B cell (primary cell): ENCODE measurements at regions not wholly inside any gene's neighbourhood (a gene's known extent, or its start where the extent isn't known, plus 50 kb on each side); places are given as distances from the start of the nearest gene placed in this dataset.

Source experiments
- ATAC-seq: fragments of 200-7000 bp; cut with Tn5 transposase; one replicate; pipeline ENCODE4 v1.10.0; 2021; ENCODE audit warnings: low read depth, mild to moderate bottlenecking, moderate number of reproducible peaks, moderate library complexity
- CTCF ChIA-PET: fragments of 350-600 bp; sonication (Branson Sonifier 250); formaldehyde crosslinking; loops from one replicate; lab custom pipeline; 2021; ENCODE audit warnings: antibody characterized with exemption, inconsistent platforms; lab: Charles Lee
- POLR2A ChIA-PET: fragments of 350-600 bp; sonication (Branson Sonifier 250); formaldehyde crosslinking; loops from one replicate; lab custom pipeline; 2021; ENCODE audit warnings: antibody characterized with exemption; lab: Charles Lee
- DNase-seq: peaks from one replicate; pipeline ENCODE4 v3.0.0; 2013
- H2AFZ ChIP-seq: 2 replicates; pipeline ENCODE4 v1.6.1; 2012; ENCODE audit warnings: mild to moderate bottlenecking, low read depth, low read length; ENCODE audit not compliant: insufficient read depth, poor library complexity, severe bottlenecking
- H3K27ac ChIP-seq, 2 donors: 1 replicate in 1 of 2; 2 replicates in 1 of 2; pipeline ENCODE4 v1.5.1; 2012 to 2013; ENCODE audit warnings: low read length in 2 of 2, mild to moderate bottlenecking in 2 of 2, moderate library complexity in 1 of 2
- H3K27me3 ChIP-seq, 4 experiments: fragments of 200-600 bp in 1 of 4; sonication (generic) in 1 of 4; replicated peaks in 1 of 4; 1 replicate in 2 of 4; 2 replicates in 2 of 4; pipeline versions ENCODE4 v1.6.1 to v1.7.0; 2013 to 2016; ENCODE audit warnings: low read length in 3 of 4, mild to moderate bottlenecking in 2 of 4, mixed read lengths in 1 of 4, moderate library complexity in 1 of 4; ENCODE audit not compliant: insufficient read depth in 4 of 4, control insufficient read depth in 3 of 4; ENCODE audit errors: control extremely low read depth in 1 of 4
- H3K36me3 ChIP-seq, 2 experiments: replicated peaks in 1 of 2; 1 replicate in 1 of 2; 2 replicates in 1 of 2; pipeline versions ENCODE4 v1.6.1 to v1.7.1; 2013; ENCODE audit warnings: low read length in 1 of 2; ENCODE audit not compliant: insufficient read depth in 2 of 2, control insufficient read depth in 1 of 2; ENCODE audit errors: control extremely low read depth in 1 of 2, extremely low read depth in 1 of 2
- H3K4me1 ChIP-seq, 2 donors: fragments of 200-600 bp in 1 of 2; sonication (generic) in 1 of 2; 1 replicate in 1 of 2; 2 replicates in 1 of 2; pipeline versions ENCODE4 v1.5.1 to v1.6.1; 2013 to 2017; ENCODE audit warnings: low read length in 2 of 2; ENCODE audit not compliant: control insufficient read depth in 2 of 2, insufficient read depth in 2 of 2
- H3K4me2 ChIP-seq: replicated peaks from 2 replicates; pipeline ENCODE3; 2012; ENCODE audit warnings: mild to moderate bottlenecking, low read depth, low read length; ENCODE audit not compliant: poor library complexity, severe bottlenecking
- H3K4me3 ChIP-seq, 5 experiments: fragments of 200-600 bp in 1 of 5; sonication (generic) in 1 of 5; 1 replicate in 3 of 5; 2 replicates in 2 of 5; pipeline versions ENCODE4 v1.5.1 to v1.7.0; 2011 to 2016; ENCODE audit warnings: low read length in 4 of 5, mild to moderate bottlenecking in 4 of 5, low read depth in 2 of 5, control low read depth in 1 of 5, moderate library complexity in 1 of 5; ENCODE audit not compliant: insufficient read depth in 1 of 5; ENCODE audit errors: control extremely low read depth in 1 of 5, extremely low read depth in 1 of 5
- H3K79me2 ChIP-seq: fragments of 200-600 bp; sonication (generic); one replicate; pipeline ENCODE4 v1.6.0; 2016; ENCODE audit warnings: low read length; ENCODE audit not compliant: control insufficient read depth, insufficient read depth
- H3K9ac ChIP-seq: fragments of 200-600 bp; sonication (generic); 2 replicates; pipeline ENCODE4 v1.6.1; 2017; ENCODE audit warnings: mild to moderate bottlenecking, low read length, moderate library complexity
- H3K9me3 ChIP-seq, 3 donors: one replicate each; pipeline versions ENCODE4 v1.6.1 to v1.7.1; 2013; ENCODE audit warnings: low read length in 2 of 3; ENCODE audit not compliant: control insufficient read depth in 2 of 3, insufficient read depth in 1 of 3; ENCODE audit errors: control extremely low read depth in 1 of 3
- H4K20me1 ChIP-seq: 2 replicates; pipeline ENCODE4 v1.6.0; 2012; ENCODE audit warnings: mild to moderate bottlenecking, low read length; ENCODE audit not compliant: insufficient read depth, control insufficient read depth, poor library complexity, severe bottlenecking
- H3K27ac Mint-ChIP-seq: one replicate; pipeline ENCODE4 v1.8.0; 2021; ENCODE audit warnings: mixed read lengths
- H3K27me3 Mint-ChIP-seq: one replicate; pipeline ENCODE4 v1.8.0; 2021; ENCODE audit warnings: mixed read lengths
- H3K4me1 Mint-ChIP-seq: one replicate; pipeline ENCODE4 v1.8.0; 2021; ENCODE audit warnings: mixed read lengths
- H3K4me3 Mint-ChIP-seq: one replicate; pipeline ENCODE4 v1.8.0; 2021; ENCODE audit warnings: mixed read lengths
- H3K9me3 Mint-ChIP-seq: one replicate; pipeline ENCODE4 v1.8.0; 2022; ENCODE audit warnings: mixed read lengths; ENCODE audit not compliant: insufficient read depth
- CTCF ChIP-seq: fragments of 200-600 bp; IDR thresholded peaks from one replicate; pipeline ENCODE4 v1.8.0; 2022; ENCODE audit warnings: antibody characterized with exemption, mild to moderate bottlenecking
- EZH2 ChIP-seq: IDR thresholded peaks from 2 replicates; pipeline ENCODE4 v1.6.1; 2012; ENCODE audit warnings: borderline replicate concordance, low read depth, mild to moderate bottlenecking, moderate library complexity, low read length; ENCODE audit not compliant: insufficient read depth, poor library complexity, severe bottlenecking
- WGBS: methylation state at CpG from one replicate; pipeline ENCODE4 v1.1.5; 2013; ENCODE audit warnings: missing lambda C conversion rate; ENCODE audit not compliant: insufficient coverage; 5-methylcytosine and 5-hydroxymethylcytosine counted together
- intact Hi-C: fragments of 100-400 bp; cut with micrococcal nuclease; formaldehyde crosslinking; loops from one replicate; pipeline ENCODE4 v1.10.0; 2022

GRCh38 chr14:38310420-38310995, 54.6 kb upstream of the CLEC14A start:
- TF ChIP-seq EZH2 (no peak), CTCF (no peak)
- H2AFZ ChIP-seq: no peak overlapping the region
- DNase-seq (no peak), ATAC-seq (no peak)
- no peaks in the 10 kb centered on the region for H3K27me3 ChIP-seq
- H3K4me3 ChIP-seq: no peak overlapping the region
- ChIA-PET POLR2A (no interaction called here), CTCF (no interaction called here)
- H3K27ac ChIP-seq: no peak overlapping the region
- H3K4me2 ChIP-seq: no peak overlapping the region
- Mint-ChIP-seq H3K27me3 (no peaks in the 10 kb centered on the region), H3K4me3 (no peak overlapping the region), H3K9me3 (no peaks in the 10 kb centered on the region), H3K4me1 (no peaks in the 10 kb centered on the region), H3K27ac (no peak overlapping the region)
- peaks cover 0 to 1% (median 0%) of the 10 kb centered on the region in 3 donors for H3K9me3 ChIP-seq
- no peaks in the 10 kb centered on the region for H3K4me1 ChIP-seq
- no CpG with 5 or more reads among the region's 3 CpGs for WGBS
- H3K36me3 ChIP-seq: no peaks in the 10 kb centered on the region
- intact Hi-C loops: no loop called here
- H3K79me2 ChIP-seq: no peaks in the 10 kb centered on the region
- H4K20me1 ChIP-seq: no peaks in the 10 kb centered on the region
- H3K9ac ChIP-seq: no peak overlapping the region

- no peak for DNase-seq
- H3K4me1 ChIP-seq: no peaks in the 10 kb centered on the region
- H3K27ac ChIP-seq: no peak overlapping the region
- ATAC-seq: no peak
- TF ChIP-seq CTCF (no peak), EZH2 (no peak)
- Mint-ChIP-seq H3K4me3 (no peak overlapping the region), H3K4me1 (no peaks in the 10 kb centered on the region), H3K27me3 (no peaks in the 10 kb centered on the region), H3K27ac (no peak overlapping the region), H3K9me3 (no peaks in the 10 kb centered on the region)
- H2AFZ ChIP-seq: no peak overlapping the region
- no peaks in the 10 kb centered on the region for H3K27me3 ChIP-seq
- no peaks in the 10 kb centered on the region for H4K20me1 ChIP-seq
- intact Hi-C loops: no loop called here
- 100% methylated on average over 3 of the region's 5 CpGs for whole genome bisulfite sequencing
- ChIA-PET CTCF (no interaction called here), POLR2A (no interaction called here)
- H3K4me3 ChIP-seq: no peak overlapping the region
- no peaks in the 10 kb centered on the region for H3K36me3 ChIP-seq
- no peak overlapping the region for H3K9ac ChIP-seq
- no peak overlapping the region for H3K4me2 ChIP-seq
- H3K9me3 ChIP-seq: peaks cover 0 to 1% (median 0%) of the 10 kb centered on the region in 3 donors
- no peaks in the 10 kb centered on the region for H3K79me2 ChIP-seq
These were observed 53.8 kb upstream of the CLEC14A start for GRCh38 chr14:38309522-38310277.
